A673 (cell line): ENCODE measurements at regions not wholly inside any gene's neighbourhood (a gene's known extent, or its start where the extent isn't known, plus 50 kb on each side); places are given as distances from the start of the nearest gene placed in this dataset.

Experiments used
- BruUV-seq: library from RNA; stranded (reverse); fragments of 400-500 nt; replicated peaks from 2 replicates; lab custom pipeline; 2021; lab: Mats Ljungman, UMichigan
- CTCF ChIA-PET: fragments of 300-600 bp; sonication (Branson Sonifier 250); formaldehyde crosslinking; loops from one replicate; lab custom pipeline; 2022; ENCODE audit warnings: antibody characterized with exemption; lab: Charles Lee
- POLR2A ChIA-PET: fragments of 300-600 bp; sonication (Branson Sonifier 250); formaldehyde crosslinking; loops from one replicate; lab custom pipeline; 2022; ENCODE audit warnings: antibody characterized with exemption; ENCODE audit not compliant: low non-redundant PET; lab: Charles Lee
- DNase-seq: peaks from one replicate; pipeline ENCODE4 v3.0.0-alpha.2; 2015; ENCODE audit warnings: low spot score
- H3K27ac ChIP-seq: fragments of 200-600 bp; sonication (generic); 2 replicates; pipeline ENCODE4 v1.5.1; 2016; ENCODE audit warnings: mixed run types, low read depth, mild to moderate bottlenecking, mixed read lengths, antibody characterized with exemption, low read length; ENCODE audit not compliant: poor library complexity, severe bottlenecking
- H3K27me3 ChIP-seq: fragments of 200-600 bp; sonication (generic); replicated peaks from 2 replicates; pipeline ENCODE4 v1.6.1; 2017; ENCODE audit warnings: mixed run types, low read depth, mild to moderate bottlenecking, mixed read lengths, antibody characterized with exemption, low read length; ENCODE audit not compliant: insufficient read depth, poor library complexity
- H3K36me3 ChIP-seq: fragments of 200-600 bp; sonication (generic); 2 replicates; pipeline ENCODE4 v1.6.1; 2016; ENCODE audit warnings: mixed run types, mild to moderate bottlenecking, mixed read lengths, antibody characterized with exemption, low read length; ENCODE audit not compliant: insufficient read depth, poor library complexity, severe bottlenecking
- H3K4me1 ChIP-seq: fragments of 200-600 bp; sonication (generic); 2 replicates; pipeline ENCODE4 v1.6.1; 2017; ENCODE audit warnings: mixed run types, mild to moderate bottlenecking, mixed read lengths, antibody characterized with exemption, low read length; ENCODE audit not compliant: insufficient read depth, poor library complexity, severe bottlenecking
- H3K4me3 ChIP-seq: fragments of 200-600 bp; sonication (generic); 2 replicates; pipeline ENCODE4 v1.5.1; 2016; ENCODE audit warnings: low read depth, mixed run types, mild to moderate bottlenecking, mixed read lengths, low read length; ENCODE audit not compliant: poor library complexity, severe bottlenecking
- H3K9me3 ChIP-seq: fragments of 200-600 bp; sonication (generic); 2 replicates; pipeline ENCODE4 v1.6.1; 2016; ENCODE audit warnings: mixed run types, low read depth, mild to moderate bottlenecking, mixed read lengths, antibody characterized with exemption, low read length; ENCODE audit not compliant: poor library complexity, severe bottlenecking
- EZH2 ChIP-seq: fragments of 200-600 bp; sonication (generic); IDR thresholded peaks from 2 replicates; pipeline ENCODE4 v1.6.1; 2017; ENCODE audit warnings: borderline replicate concordance, low read depth, mild to moderate bottlenecking, mixed read lengths, antibody characterized with exemption, low read length; ENCODE audit not compliant: poor library complexity, severe bottlenecking
- intact Hi-C: fragments of 100-400 bp; cut with micrococcal nuclease; formaldehyde crosslinking; loops from one replicate; pipeline ENCODE4 v1.10.0; 2022; ENCODE audit not compliant: unreplicated experiment
- TF ChIP-seq, protein P1 (sequence below): fragments of 300-800, 200-600 bp; sonication (generic); conservative IDR thresholded peaks from 2 replicates; pipeline ENCODE4 v1.5.1; 2017; ENCODE audit warnings: low read depth, mild to moderate bottlenecking, antibody characterized with exemption, low read length, moderate library complexity, mixed read lengths

DNA sequence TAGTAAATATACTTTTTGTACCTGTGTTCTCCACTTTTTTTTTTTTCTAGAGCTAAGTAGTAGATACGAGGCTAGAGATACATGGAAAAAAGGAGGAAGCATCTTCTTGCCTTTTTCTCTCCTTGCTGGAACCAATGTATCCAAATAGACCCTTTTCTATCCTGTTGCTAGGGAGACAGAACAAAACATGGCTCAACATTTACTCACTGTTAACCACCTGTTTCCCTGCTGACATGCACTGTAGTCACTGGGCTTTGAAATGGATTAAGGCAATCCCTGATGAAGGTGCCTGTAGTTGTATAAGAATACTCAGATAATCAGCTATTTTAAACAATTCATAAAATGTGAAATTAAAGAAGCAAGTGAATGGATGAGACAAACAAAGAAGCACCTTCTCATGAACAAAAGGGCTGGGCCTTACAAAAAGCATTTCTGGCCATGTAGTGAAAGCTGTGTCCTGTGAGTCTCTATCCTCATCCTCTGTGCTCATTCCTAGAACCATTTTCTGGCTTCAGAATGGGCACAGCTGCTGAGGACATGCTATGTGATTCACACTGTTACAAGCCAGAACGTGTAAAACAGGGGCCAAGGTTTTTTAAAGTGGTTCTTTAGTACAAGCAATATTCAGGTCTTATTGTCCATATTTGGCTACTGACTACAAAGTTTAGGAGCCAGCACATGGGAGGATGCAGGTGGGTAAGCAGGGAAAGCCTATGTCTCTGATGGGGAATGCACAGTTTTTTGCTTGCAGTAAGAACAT is 100.4 kb upstream of the NDN start:
- POLR2A ChIA-PET = no interaction called here
- DNase-seq = no peak
- BruUV-seq = no TSS peak

DNA sequence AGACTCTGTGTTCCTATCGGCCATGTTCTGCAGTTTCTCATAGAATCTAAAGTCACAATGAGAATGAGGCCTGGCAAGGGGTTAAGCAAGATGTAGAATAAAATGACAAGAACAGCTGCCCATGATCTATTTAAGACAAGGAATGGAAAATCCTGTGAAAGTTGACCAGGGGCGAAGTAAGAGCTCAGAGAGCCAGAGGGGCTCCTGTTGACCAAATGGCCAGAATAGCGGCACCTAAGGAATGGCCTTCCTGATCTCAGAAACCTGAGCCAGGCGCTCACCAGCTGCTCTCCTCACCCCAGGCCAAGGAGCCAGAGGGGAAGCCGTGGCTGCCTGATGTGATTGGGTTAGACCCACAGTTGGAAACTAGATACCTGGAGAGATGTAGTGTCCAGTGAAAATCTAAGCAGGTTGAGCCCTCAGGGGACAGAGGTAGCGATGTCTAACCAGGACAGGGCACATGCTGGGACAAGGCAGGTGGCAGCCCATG is 106.1 kb upstream of the NDN start:
- Histone ChIP-seq H3K27ac (no peak overlapping the region), H3K4me3 (no peak overlapping the region), H3K27me3 (no peaks in the 10 kb centered on the region), H3K36me3 (no peaks in the 10 kb centered on the region), H3K4me1 (no peaks in the 10 kb centered on the region), H3K9me3 (peaks cover 68% of the 10 kb centered on the region)
- BruUV-seq = no TSS peak
- no peak for DNase-seq
- intact Hi-C loops = loop anchor here (10.0 kb wide), 1 partner anchor 72 kb away; no protein-coding TSS in a partner anchor
- ChIA-PET POLR2A (no interaction called here), CTCF (no interaction called here)
- TF ChIP-seq, protein P1, sequence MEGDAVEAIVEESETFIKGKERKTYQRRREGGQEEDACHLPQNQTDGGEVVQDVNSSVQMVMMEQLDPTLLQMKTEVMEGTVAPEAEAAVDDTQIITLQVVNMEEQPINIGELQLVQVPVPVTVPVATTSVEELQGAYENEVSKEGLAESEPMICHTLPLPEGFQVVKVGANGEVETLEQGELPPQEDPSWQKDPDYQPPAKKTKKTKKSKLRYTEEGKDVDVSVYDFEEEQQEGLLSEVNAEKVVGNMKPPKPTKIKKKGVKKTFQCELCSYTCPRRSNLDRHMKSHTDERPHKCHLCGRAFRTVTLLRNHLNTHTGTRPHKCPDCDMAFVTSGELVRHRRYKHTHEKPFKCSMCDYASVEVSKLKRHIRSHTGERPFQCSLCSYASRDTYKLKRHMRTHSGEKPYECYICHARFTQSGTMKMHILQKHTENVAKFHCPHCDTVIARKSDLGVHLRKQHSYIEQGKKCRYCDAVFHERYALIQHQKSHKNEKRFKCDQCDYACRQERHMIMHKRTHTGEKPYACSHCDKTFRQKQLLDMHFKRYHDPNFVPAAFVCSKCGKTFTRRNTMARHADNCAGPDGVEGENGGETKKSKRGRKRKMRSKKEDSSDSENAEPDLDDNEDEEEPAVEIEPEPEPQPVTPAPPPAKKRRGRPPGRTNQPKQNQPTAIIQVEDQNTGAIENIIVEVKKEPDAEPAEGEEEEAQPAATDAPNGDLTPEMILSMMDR = no peak
- no peak for TF ChIP-seq EZH2

More for the DNA sequence above, 100.4 kb upstream of the NDN start:
- Histone ChIP-seq H3K36me3 (no peaks in the 10 kb centered on the region), H3K27ac (no peak overlapping the region), H3K4me1 (no peaks in the 10 kb centered on the region), H3K4me3 (no peak overlapping the region), H3K27me3 (no peaks in the 10 kb centered on the region), H3K9me3 (peaks cover 52% of the 10 kb centered on the region)
- TF ChIP-seq, protein P1 = no peak
- no peak for TF ChIP-seq EZH2
- intact Hi-C loops = no loop called here
- CTCF ChIA-PET = no interaction called here

DNA sequence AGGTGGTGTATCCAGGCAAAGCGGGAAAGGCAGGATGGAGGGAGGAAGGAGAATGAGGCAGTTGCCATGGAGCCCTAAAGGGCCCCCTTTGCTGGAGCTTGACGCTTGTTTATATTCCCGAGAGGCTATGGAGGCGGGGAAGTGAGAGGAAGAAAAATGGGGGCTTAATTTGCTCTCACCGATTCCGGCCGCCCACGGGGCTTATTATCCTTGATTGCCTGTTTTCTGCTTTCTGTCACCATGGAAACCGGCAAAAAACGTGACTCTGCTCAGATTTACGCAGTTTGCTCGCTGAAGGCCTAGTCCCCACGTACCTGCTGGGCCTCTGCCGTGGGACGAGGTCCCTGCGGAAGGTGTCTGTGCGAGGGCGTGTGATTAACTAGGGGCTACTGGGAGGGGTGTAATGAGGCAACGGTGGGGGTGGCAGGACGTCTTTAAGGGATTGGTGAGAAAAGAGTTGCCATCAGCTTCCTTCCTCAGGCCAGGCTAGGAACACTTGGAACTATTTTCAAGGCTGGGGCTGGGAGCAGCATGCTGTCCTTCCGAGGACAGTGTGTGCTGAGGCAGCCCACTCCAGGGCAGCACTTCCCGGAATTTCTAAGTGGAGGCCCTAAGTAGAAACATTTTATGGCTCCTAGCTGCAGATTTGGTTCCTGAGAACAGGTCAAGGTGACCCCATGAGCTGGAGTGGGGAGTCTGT is 110.8 kb upstream of the NDN start:
- Histone ChIP-seq H3K36me3 (no peaks in the 10 kb centered on the region), H3K4me3 (no peak overlapping the region), H3K27ac (no peak overlapping the region), H3K9me3 (peaks cover 55% of the 10 kb centered on the region), H3K4me1 (no peaks in the 10 kb centered on the region), H3K27me3 (no peaks in the 10 kb centered on the region)
- ChIA-PET CTCF (no interaction called here), POLR2A (no interaction called here)
- DNase-seq = no peak
- intact Hi-C loops = loop anchor here (10.0 kb wide), 1 partner anchor 67 kb away; no protein-coding TSS in a partner anchor
- BruUV-seq = no TSS peak
- TF ChIP-seq EZH2 = no peak
- TF ChIP-seq, protein P1 = no peak
